22Rv1 (cell line): ENCODE measurements at regions not wholly inside any gene's neighbourhood (a gene's known extent, or its start where the extent isn't known, plus 50 kb on each side); places are given as distances from the start of the nearest gene placed in this dataset.

ENCODE experiments used
- H3K27ac ChIP-seq: fragments of 450-650 bp; 2 replicates; pipeline ENCODE4 v1.5.1; 2017
- CTCF ChIP-seq: fragments of 450-650 bp; IDR thresholded peaks from 2 replicates; pipeline ENCODE4 v1.5.1; 2017; ENCODE audit warnings: mild to moderate bottlenecking
- ZFX ChIP-seq: fragments of 450-650 bp; IDR thresholded peaks from 2 replicates; pipeline ENCODE4 v1.6.1; 2017; ENCODE audit warnings: antibody characterized with exemption, borderline replicate concordance

DNA sequence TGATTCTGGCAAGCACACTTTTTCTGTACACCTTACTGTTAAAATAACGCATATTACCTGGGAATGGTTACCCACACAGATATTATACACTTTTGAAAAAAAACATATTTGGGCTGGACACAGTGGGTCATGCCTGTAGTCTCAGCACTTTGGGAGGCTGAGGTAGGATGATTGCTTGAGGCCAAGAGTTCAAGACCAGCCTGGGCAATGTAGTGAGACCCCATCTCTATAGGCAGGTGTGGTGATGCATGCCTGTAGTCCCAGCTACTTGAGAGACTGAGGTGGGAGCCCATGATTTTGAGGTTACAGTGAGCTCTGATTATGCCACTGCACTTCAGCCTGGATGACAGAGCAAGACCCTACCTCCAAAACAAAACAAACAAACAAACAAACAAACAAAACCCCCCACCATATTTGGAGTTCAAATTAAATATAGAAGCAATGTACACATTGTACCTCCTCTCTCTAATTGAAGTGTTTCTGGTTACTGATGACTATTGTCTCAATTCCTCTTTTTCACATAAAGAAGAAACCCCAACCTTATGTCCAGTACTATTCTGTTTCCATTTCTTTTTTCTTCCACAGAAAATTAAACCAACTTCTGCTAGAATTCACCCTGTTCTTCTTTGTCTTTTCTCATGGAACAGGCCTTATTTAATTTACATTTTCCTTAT is 152.6 kb upstream of the UMPS start:
- H3K27ac ChIP-seq: no peak overlapping the region
- TF ChIP-seq CTCF (no peak), ZFX (no peak)

- no peak overlapping the region for H3K27ac ChIP-seq
- TF ChIP-seq CTCF: no peak
- no peak for TF ChIP-seq ZFX
Measured at GRCh38 chr3:124579641-124580040, 150.6 kb upstream of the UMPS start.

GRCh38 chr3:124582196-124582595 is 148.1 kb upstream of the UMPS start:
- TF ChIP-seq CTCF: no peak
- TF ChIP-seq ZFX: no peak
- H3K27ac ChIP-seq: no peak overlapping the region

GRCh38 chr3:124582621-124583395 is 147.4 kb upstream of the UMPS start:
- no peak overlapping the region for H3K27ac ChIP-seq
- TF ChIP-seq ZFX: no peak
- no peak for TF ChIP-seq CTCF

DNA sequence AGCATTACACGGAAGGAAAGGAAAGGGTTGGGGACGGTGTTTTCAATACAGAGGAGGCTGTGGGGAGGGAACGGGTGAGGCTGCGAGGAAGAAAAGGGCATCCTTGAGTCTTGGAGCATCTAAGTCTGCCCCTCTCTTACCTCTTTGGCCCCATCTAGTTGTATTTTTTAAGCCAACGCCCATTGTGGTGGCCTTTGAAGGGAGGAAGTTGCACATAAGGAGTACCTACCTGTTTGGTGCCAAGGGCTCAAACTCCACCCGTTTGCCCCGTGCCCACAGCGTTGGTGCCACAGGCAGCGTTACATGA is 146.1 kb upstream of the UMPS start:
- TF ChIP-seq ZFX: no peak
- no peak for TF ChIP-seq CTCF
- no peak overlapping the region for H3K27ac ChIP-seq

GRCh38 chr3:124584552-124585391 is 145.5 kb upstream of the UMPS start:
- TF ChIP-seq CTCF (no peak), ZFX (no peak)
- no peak overlapping the region for H3K27ac ChIP-seq
